GM21390 (cell line): ENCODE measurements at regions not wholly inside any gene's neighbourhood (a gene's known extent, or its start where the extent isn't known, plus 50 kb on each side); places are given as distances from the start of the nearest gene placed in this dataset.

Experiments
- ATAC-seq: cut with Tn5 transposase; IDR thresholded peaks from one replicate; pipeline ENCODE4 v1.9.1; 2021; ENCODE audit not compliant: unreplicated experiment

DNA sequence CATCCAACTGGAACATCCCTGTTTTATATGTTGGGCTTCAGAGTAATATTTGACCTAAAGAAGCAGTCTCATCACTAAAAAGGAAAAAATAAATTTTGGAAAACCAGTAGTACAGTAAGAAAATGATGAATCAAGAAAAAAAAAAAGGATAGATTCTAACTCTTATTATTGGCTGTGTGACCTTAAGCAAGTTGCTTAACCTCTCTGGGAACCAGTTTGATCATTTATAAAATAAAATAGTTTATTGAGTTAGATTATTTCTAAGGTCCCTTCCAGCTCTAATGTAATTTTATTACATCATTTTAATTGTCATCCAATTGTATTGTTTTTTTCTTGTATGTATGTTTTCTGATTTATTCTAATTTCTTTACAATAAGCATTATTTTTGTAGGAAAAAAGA lies 127.0 kb downstream of the PRELID2 start:
- ATAC-seq = no peak

DNA sequence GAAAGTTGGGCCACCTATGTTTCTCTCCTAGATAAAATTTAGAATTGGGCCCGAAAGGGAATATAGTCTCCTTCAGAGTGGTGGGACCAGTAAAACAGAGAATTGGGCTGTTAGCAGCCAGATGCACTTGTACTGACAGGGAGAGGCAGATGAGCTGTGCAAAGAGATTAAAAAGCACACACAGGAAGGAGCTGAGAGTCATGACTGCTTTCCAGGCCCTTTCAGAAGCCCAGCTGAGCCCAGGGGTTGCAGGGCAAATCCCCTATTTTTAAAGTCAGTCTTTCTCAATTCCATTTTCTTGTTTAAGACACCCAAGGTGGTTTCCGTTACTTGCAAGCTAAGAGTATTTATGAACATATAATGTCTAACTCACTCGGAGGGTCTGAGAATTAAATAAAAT lies 130.4 kb downstream of the PRELID2 start:
- ATAC-seq = no peak

GRCh38 chr5:145703856-145704255 lies 131.3 kb downstream of the PRELID2 start:
- no peak for ATAC-seq

DNA sequence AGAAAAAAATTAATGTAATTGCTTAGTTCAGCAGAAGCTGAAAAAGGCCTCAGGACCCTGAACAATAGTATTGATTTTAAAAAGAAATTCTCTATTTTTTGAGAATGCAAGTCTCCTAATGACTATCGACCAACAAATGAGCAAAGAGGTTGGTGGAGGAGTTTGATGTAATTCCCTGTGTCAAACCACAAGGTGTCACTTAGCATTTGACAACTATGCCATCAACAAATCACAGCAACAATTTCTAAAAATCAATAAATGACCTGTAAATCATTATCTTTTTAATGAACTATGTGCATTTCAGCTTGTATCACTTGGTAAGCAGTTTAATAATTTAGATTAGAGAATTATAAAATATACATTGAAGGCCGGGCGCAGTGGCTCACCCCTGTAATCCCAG lies 133.7 kb downstream of the PRELID2 start:
- ATAC-seq = no peak

DNA sequence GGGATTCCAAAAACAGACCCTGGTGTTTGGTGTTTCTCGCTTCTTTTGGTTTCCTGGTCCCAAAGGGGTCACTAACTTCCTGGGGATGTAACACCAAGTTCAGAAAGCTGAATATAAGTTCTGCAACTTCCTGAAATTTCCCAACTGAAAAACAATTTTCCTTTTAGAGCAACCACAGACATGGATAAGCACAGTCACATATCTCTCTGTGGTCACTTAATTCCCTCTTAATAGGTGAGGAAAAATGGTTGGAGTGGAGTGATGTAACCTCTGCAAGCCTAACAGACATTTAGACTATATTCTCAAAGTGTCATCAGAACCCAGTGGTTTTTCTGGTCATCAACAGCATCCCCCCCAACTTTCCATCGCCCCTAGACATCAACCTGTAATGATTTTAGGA lies 135.3 kb downstream of the PRELID2 start:
- ATAC-seq = no peak

- peak; percentile 79 for ATAC-seq
Observed at GRCh38 chr5:145697251-145697990, 137.7 kb downstream of the PRELID2 start.

DNA sequence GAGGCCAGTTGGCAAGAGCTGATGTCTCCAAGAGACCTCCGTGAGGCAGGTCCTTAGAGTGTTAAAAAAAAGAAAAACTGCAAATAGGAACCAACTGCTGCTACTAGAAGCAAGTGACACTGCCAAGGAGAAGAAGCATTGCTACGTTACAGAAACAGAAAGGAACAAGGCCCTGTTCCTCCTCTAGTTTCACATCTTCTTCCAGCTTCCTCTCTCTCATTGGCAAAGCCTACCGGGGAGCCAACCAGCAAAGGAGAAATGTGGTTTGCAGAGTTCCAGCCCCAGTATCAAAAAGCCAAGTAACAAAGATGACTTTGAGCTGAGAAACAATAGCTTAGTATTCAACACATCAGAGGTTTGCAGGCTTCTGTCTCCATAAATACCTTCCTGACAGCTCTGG lies 145.9 kb downstream of the PRELID2 start:
- peak; percentile 99 for ATAC-seq

DNA sequence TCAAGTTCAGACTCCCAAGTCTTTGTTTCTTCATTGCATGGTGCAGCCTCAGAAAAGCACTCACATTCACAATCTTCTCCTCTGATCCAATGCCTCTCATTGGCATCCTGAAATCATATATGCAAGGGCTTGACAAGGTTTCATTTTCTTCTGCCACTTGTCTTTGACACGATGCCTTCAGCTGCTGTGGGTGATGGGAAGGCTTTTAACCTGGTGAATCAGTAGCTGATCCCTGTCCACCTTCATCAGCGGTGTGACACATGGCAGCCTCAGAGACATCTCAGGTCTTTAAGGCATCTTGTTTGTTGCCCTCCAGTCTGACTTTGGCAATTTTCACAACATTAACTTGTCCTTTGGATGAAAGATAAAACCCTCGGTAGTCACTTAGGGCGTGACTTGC lies 147.2 kb downstream of the PRELID2 start:
- no peak for ATAC-seq

DNA sequence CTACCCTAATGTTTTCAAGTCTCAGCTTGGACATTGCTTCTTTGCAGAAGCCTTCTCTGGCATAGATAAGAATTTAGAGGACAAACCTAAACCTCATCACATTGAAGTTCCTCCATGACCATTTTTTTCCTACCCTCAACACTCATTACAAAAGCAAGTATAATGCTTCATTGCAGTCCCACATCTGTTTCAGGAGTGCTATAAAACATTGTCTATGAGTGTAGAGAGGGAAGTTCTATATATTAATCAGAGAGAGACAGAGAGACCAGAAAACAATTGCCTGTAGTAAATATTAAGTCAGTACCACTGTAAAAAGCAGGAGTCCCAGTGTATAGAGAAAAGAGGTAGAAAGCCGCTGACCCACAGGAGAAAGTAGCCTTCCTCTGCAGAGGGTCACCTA lies 149.7 kb downstream of the PRELID2 start:
- no peak for ATAC-seq

GRCh38 chr5:145683431-145683830 lies 151.7 kb downstream of the PRELID2 start:
- ATAC-seq = no peak

GRCh38 chr5:145682197-145682899 lies 152.8 kb downstream of the PRELID2 start:
- no peak for ATAC-seq

GRCh38 chr5:145681686-145682085 lies 153.5 kb downstream of the PRELID2 start:
- peak; percentile 96 for ATAC-seq

GRCh38 chr5:145681216-145681615 lies 153.9 kb downstream of the PRELID2 start:
- ATAC-seq = no peak

DNA sequence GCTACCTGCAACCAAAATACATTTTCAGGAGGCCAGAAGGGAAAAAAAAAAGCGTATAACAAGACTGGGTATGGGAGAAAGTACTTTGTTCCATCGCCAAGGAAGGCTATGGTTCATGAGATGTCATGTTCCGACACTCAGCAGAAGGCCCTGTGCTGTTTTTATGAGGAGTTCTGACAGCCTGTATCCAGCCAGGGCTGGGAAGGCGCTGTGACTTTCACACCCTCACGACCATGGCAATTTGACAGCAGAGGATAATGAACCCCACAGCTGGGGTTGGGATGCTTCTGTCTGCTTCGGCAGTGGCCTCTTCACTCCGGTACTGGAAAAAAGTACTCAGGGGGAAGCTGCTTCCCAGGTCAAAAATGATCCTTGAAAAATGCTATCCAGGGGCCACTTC lies 154.4 kb downstream of the PRELID2 start:
- no peak for ATAC-seq

GRCh38 chr5:145680169-145680568 lies 155.0 kb downstream of the PRELID2 start:
- no peak for ATAC-seq

- no peak for ATAC-seq
Observed at GRCh38 chr5:145678255-145678654, 156.9 kb downstream of the PRELID2 start.

GRCh38 chr5:145673786-145674185 lies 161.4 kb downstream of the PRELID2 start:
- no peak for ATAC-seq

- ATAC-seq = no peak
Observed at GRCh38 chr5:145668714-145669113, 166.4 kb downstream of the PRELID2 start.

DNA sequence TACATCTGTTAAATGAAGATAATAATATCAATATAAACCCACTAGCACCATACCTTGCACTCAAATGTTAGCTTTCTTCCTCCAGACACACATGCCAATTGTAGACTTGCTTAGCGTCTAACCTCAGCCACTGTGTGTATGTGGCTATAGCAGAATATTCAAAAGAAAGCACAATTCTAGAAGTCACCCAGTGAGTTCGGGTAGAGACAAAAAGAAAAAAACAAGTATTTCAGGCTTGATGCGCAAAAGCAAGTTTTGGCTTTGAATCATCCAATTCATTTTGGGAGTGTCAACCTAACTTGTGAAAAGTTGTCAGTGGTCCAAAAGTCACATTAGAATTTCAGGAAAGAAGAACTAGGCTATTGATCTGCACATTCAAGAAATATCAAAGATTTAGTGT lies 167.4 kb downstream of the PRELID2 start:
- ATAC-seq = no peak

- no peak for ATAC-seq
Observed at GRCh38 chr5:145666591-145666990, 168.6 kb downstream of the PRELID2 start.

GRCh38 chr5:145661737-145662485 lies 173.2 kb downstream of the PRELID2 start:
- ATAC-seq = no peak
